ENCODE measurements at regions not wholly inside any gene's neighbourhood (a gene's known extent, or its start where the extent isn't known, plus 50 kb on each side); places are given as distances from the start of the nearest gene placed in this dataset.

GRCh38 chr13:106917673-106918556 lies 350.0 kb upstream of the ARGLU1 start:
- no peaks in the 10 kb centered on the region for H3K9me3 ChIP-seq (ENCODE audit: control insufficient read depth, low read length)
- peak overlapping the region; percentile 47 for H3K27ac ChIP-seq (ENCODE audit: low read depth, low read length, severe bottlenecking)
- H3K36me3 ChIP-seq (ENCODE audit: control insufficient read depth, insufficient read depth, low read length) = no peaks in the 10 kb centered on the region
- WGBS, 2 experiments (ENCODE audit: insufficient coverage in 2 of 2) = 10% methylated on average over 47 of the region's 63 CpGs
- peaks cover 8% of the 10 kb centered on the region for H3K4me1 ChIP-seq (ENCODE audit: control insufficient read depth, insufficient read depth, low read length, poor library complexity, severe bottlenecking)
- peak overlapping the region; percentile 44 for H3K4me3 ChIP-seq (ENCODE audit: extremely low read depth, insufficient read depth, low read length, poor library complexity, severe bottlenecking)

GRCh38 chr13:106917024-106917571 lies 349.2 kb upstream of the ARGLU1 start:
- 77 to 80% methylated on average over 18 to 22 of the region's 33 CpGs for WGBS, 2 experiments (ENCODE audit: insufficient coverage in 2 of 2)
- Histone ChIP-seq H3K4me3 (ENCODE audit: extremely low read depth, insufficient read depth, low read length, poor library complexity, severe bottlenecking) (peak overlapping the region; percentile 44), H3K36me3 (ENCODE audit: control insufficient read depth, insufficient read depth, low read length) (no peaks in the 10 kb centered on the region), H3K27ac (ENCODE audit: low read depth, low read length, severe bottlenecking) (no peak overlapping the region), H3K4me1 (ENCODE audit: control insufficient read depth, insufficient read depth, low read length, poor library complexity, severe bottlenecking) (peaks cover 8% of the 10 kb centered on the region), H3K9me3 (ENCODE audit: control insufficient read depth, low read length) (no peaks in the 10 kb centered on the region)

GRCh38 chr13:106916329-106916976 lies 348.5 kb upstream of the ARGLU1 start:
- Histone ChIP-seq H3K36me3 (ENCODE audit: control insufficient read depth, insufficient read depth, low read length) (no peaks in the 10 kb centered on the region), H3K27ac (ENCODE audit: low read depth, low read length, severe bottlenecking) (no peak overlapping the region), H3K4me3 (ENCODE audit: extremely low read depth, insufficient read depth, low read length, poor library complexity, severe bottlenecking) (no peak overlapping the region), H3K9me3 (ENCODE audit: control insufficient read depth, low read length) (no peaks in the 10 kb centered on the region), H3K4me1 (ENCODE audit: control insufficient read depth, insufficient read depth, low read length, poor library complexity, severe bottlenecking) (peaks cover 8% of the 10 kb centered on the region)
- 58 to 89% methylated on average over 2 to 3 of the region's 15 CpGs for WGBS, 2 experiments (ENCODE audit: insufficient coverage in 2 of 2)

GRCh38 chr13:106915146-106915545 lies 347.2 kb upstream of the ARGLU1 start:
- no peaks in the 10 kb centered on the region for H3K36me3 ChIP-seq (ENCODE audit: control insufficient read depth, insufficient read depth, low read length)
- 80 to 83% methylated on average over 2 to 3 of the region's 3 CpGs for WGBS, 2 experiments (ENCODE audit: insufficient coverage in 2 of 2)
- H3K4me1 ChIP-seq (ENCODE audit: control insufficient read depth, insufficient read depth, low read length, poor library complexity, severe bottlenecking) = peaks cover 8% of the 10 kb centered on the region
- no peak overlapping the region for H3K4me3 ChIP-seq (ENCODE audit: extremely low read depth, insufficient read depth, low read length, poor library complexity, severe bottlenecking)
- no peak overlapping the region for H3K27ac ChIP-seq (ENCODE audit: low read depth, low read length, severe bottlenecking)
- no peaks in the 10 kb centered on the region for H3K9me3 ChIP-seq (ENCODE audit: control insufficient read depth, low read length)

GRCh38 chr13:106911627-106912026 lies 343.7 kb upstream of the ARGLU1 start:
- Histone ChIP-seq H3K36me3 (ENCODE audit: control insufficient read depth, insufficient read depth, low read length) (no peaks in the 10 kb centered on the region), H3K4me3 (ENCODE audit: extremely low read depth, insufficient read depth, low read length, poor library complexity, severe bottlenecking) (no peak overlapping the region), H3K4me1 (ENCODE audit: control insufficient read depth, insufficient read depth, low read length, poor library complexity, severe bottlenecking) (no peaks in the 10 kb centered on the region), H3K27ac (ENCODE audit: low read depth, low read length, severe bottlenecking) (no peak overlapping the region), H3K9me3 (ENCODE audit: control insufficient read depth, low read length) (no peaks in the 10 kb centered on the region)
- WGBS, 2 experiments (ENCODE audit: insufficient coverage in 2 of 2) = 90 to 93% methylated on average over 4 of the region's 4 CpGs

- 82 to 92% methylated on average over 4 of the region's 5 CpGs for WGBS, 2 experiments (ENCODE audit: insufficient coverage in 2 of 2)
- Histone ChIP-seq H3K27ac (ENCODE audit: low read depth, low read length, severe bottlenecking) (no peak overlapping the region), H3K4me3 (ENCODE audit: extremely low read depth, insufficient read depth, low read length, poor library complexity, severe bottlenecking) (no peak overlapping the region), H3K4me1 (ENCODE audit: control insufficient read depth, insufficient read depth, low read length, poor library complexity, severe bottlenecking) (no peaks in the 10 kb centered on the region), H3K36me3 (ENCODE audit: control insufficient read depth, insufficient read depth, low read length) (no peaks in the 10 kb centered on the region), H3K9me3 (ENCODE audit: control insufficient read depth, low read length) (no peaks in the 10 kb centered on the region)
Observed at GRCh38 chr13:106911020-106911419, 343.1 kb upstream of the ARGLU1 start.

- 91 to 95% methylated on average over 11 to 13 of the region's 13 CpGs for WGBS, 2 experiments (ENCODE audit: insufficient coverage in 2 of 2)
- Histone ChIP-seq H3K4me3 (ENCODE audit: extremely low read depth, insufficient read depth, low read length, poor library complexity, severe bottlenecking) (no peak overlapping the region), H3K27ac (ENCODE audit: low read depth, low read length, severe bottlenecking) (no peak overlapping the region), H3K36me3 (ENCODE audit: control insufficient read depth, insufficient read depth, low read length) (no peaks in the 10 kb centered on the region), H3K9me3 (ENCODE audit: control insufficient read depth, low read length) (no peaks in the 10 kb centered on the region), H3K4me1 (ENCODE audit: control insufficient read depth, insufficient read depth, low read length, poor library complexity, severe bottlenecking) (no peaks in the 10 kb centered on the region)
Observed at GRCh38 chr13:106906426-106906996, 338.6 kb upstream of the ARGLU1 start.

GRCh38 chr13:106905380-106906162 lies 337.6 kb upstream of the ARGLU1 start:
- no peaks in the 10 kb centered on the region for H3K4me1 ChIP-seq (ENCODE audit: control insufficient read depth, insufficient read depth, low read length, poor library complexity, severe bottlenecking)
- H3K36me3 ChIP-seq (ENCODE audit: control insufficient read depth, insufficient read depth, low read length) = no peaks in the 10 kb centered on the region
- 78 to 85% methylated on average over 7 to 10 of the region's 14 CpGs for WGBS, 2 experiments (ENCODE audit: insufficient coverage in 2 of 2)
- no peak overlapping the region for H3K4me3 ChIP-seq (ENCODE audit: extremely low read depth, insufficient read depth, low read length, poor library complexity, severe bottlenecking)
- H3K9me3 ChIP-seq (ENCODE audit: control insufficient read depth, low read length) = no peaks in the 10 kb centered on the region
- no peak overlapping the region for H3K27ac ChIP-seq (ENCODE audit: low read depth, low read length, severe bottlenecking)

- H3K9me3 ChIP-seq (ENCODE audit: control insufficient read depth, low read length) = no peaks in the 10 kb centered on the region
- no peak overlapping the region for H3K27ac ChIP-seq (ENCODE audit: low read depth, low read length, severe bottlenecking)
- no peaks in the 10 kb centered on the region for H3K36me3 ChIP-seq (ENCODE audit: control insufficient read depth, insufficient read depth, low read length)
- no peaks in the 10 kb centered on the region for H3K4me1 ChIP-seq (ENCODE audit: control insufficient read depth, insufficient read depth, low read length, poor library complexity, severe bottlenecking)
- no peak overlapping the region for H3K4me3 ChIP-seq (ENCODE audit: extremely low read depth, insufficient read depth, low read length, poor library complexity, severe bottlenecking)
Observed at GRCh38 chr13:106899442-106899841, 331.5 kb upstream of the ARGLU1 start.

GRCh38 chr13:106898231-106898630 lies 330.3 kb upstream of the ARGLU1 start:
- H3K27ac ChIP-seq (ENCODE audit: low read depth, low read length, severe bottlenecking) = no peak overlapping the region
- H3K4me3 ChIP-seq (ENCODE audit: extremely low read depth, insufficient read depth, low read length, poor library complexity, severe bottlenecking) = no peak overlapping the region
- no CpG with 5 or more reads among the region's 2 CpGs for WGBS, 2 experiments (ENCODE audit: insufficient coverage in 2 of 2)
- no peaks in the 10 kb centered on the region for H3K4me1 ChIP-seq (ENCODE audit: control insufficient read depth, insufficient read depth, low read length, poor library complexity, severe bottlenecking)
- no peaks in the 10 kb centered on the region for H3K36me3 ChIP-seq (ENCODE audit: control insufficient read depth, insufficient read depth, low read length)
- H3K9me3 ChIP-seq (ENCODE audit: control insufficient read depth, low read length) = no peaks in the 10 kb centered on the region

Data from mesodermal cell (in vitro differentiated cells).